ENCODE measurements at regions not wholly inside any gene's neighbourhood (a gene's known extent, or its start where the extent isn't known, plus 50 kb on each side); places are given as distances from the start of the nearest gene placed in this dataset.

GRCh38 chr5:175027390-175027789 lies 303.0 kb downstream of the MSX2 start:
- H3K36me3 ChIP-seq, result no peaks in the 10 kb centered on the region
- no peaks in the 10 kb centered on the region for H3K9me3 ChIP-seq
- no peak overlapping the region for H3K27ac ChIP-seq
- no peak for DNase-seq
- H3K4me1 ChIP-seq (ENCODE audit: insufficient read depth), result no peaks in the 10 kb centered on the region
- intact Hi-C loops (cut with DNase I), result loop anchor here in 1 of 4 donors (10.0 kb wide), 1 partner anchor 933 kb away; no protein-coding TSS in a partner anchor
- H3K4me3 ChIP-seq, result no peak overlapping the region
- no peak for TF ChIP-seq POLR2A (IDR thresholded peaks at IDR 0.05)
- no peak for TF ChIP-seq CTCF (IDR thresholded peaks at IDR 0.05)
- no peak for TF ChIP-seq EP300 (IDR thresholded peaks at IDR 0.05)
- 55 to 73% (median 66%) methylated on average over 3 of the region's 3 CpGs for WGBS, 3 donors
- no peaks in the 10 kb centered on the region for H3K27me3 ChIP-seq

DNA sequence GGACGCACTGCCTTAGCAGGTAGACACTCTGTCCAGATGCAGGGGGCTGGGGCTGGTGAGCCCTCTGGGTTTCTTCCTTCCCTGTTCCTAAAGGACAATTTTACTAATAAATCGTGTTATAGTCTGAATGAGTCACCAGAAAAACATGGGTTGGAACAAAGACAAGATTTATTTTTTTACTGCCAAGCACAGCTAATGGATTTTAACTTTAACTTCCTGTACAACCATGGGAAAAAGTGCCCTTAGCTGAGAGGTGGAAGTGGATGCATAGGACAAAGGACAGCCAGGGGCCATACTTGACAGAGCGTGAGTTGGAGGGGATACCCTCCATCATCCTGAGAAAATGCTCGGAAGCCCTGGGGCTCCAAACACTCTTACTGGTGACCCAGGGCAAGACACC lies 300.7 kb downstream of the MSX2 start:
- Histone ChIP-seq H3K4me1 (ENCODE audit: insufficient read depth) (no peaks in the 10 kb centered on the region), H3K4me3 (no peak overlapping the region), H3K27ac (no peak overlapping the region), H3K36me3 (no peaks in the 10 kb centered on the region), H3K27me3 (no peaks in the 10 kb centered on the region), H3K9me3 (no peaks in the 10 kb centered on the region)
- WGBS, 3 donors, result 51 to 67% (median 63%) methylated on average over 4 of the region's 4 CpGs
- TF ChIP-seq POLR2A (IDR thresholded peaks at IDR 0.05) (no peak), CTCF (IDR thresholded peaks at IDR 0.05) (no peak)
- DNase-seq, result no peak
- intact Hi-C loops (cut with DNase I), result loop anchor here in 1 of 4 donors (10.0 kb wide), 1 partner anchor 930 kb away; no protein-coding TSS in a partner anchor

- DNase-seq, result no peak
- H3K27ac ChIP-seq, result no peak overlapping the region
- WGBS, 3 donors, result 50 to 56% (median 50%) methylated on average over 8 of the region's 8 CpGs
- no peaks in the 10 kb centered on the region for H3K9me3 ChIP-seq
- no peaks in the 10 kb centered on the region for H3K4me1 ChIP-seq (ENCODE audit: insufficient read depth)
- intact Hi-C loops (cut with DNase I), result loop anchor here in 1 of 4 donors (10.0 kb wide), 1 partner anchor 927 kb away; no protein-coding TSS in a partner anchor
- no peaks in the 10 kb centered on the region for H3K27me3 ChIP-seq
- TF ChIP-seq CTCF (IDR thresholded peaks at IDR 0.05) (no peak), POLR2A (IDR thresholded peaks at IDR 0.05) (no peak), EP300 (IDR thresholded peaks at IDR 0.05) (no peak)
- H3K36me3 ChIP-seq, result no peaks in the 10 kb centered on the region
- no peak overlapping the region for H3K4me3 ChIP-seq
Observed at GRCh38 chr5:175021841-175022625, 297.7 kb downstream of the MSX2 start.

- H3K27ac ChIP-seq, result no peak overlapping the region
- intact Hi-C loops (cut with DNase I), result loop anchor here in 1 of 4 donors (10.0 kb wide), 1 partner anchor 927 kb away; no protein-coding TSS in a partner anchor
- H3K4me1 ChIP-seq (ENCODE audit: insufficient read depth), result no peaks in the 10 kb centered on the region
- no peak overlapping the region for H3K4me3 ChIP-seq
- H3K27me3 ChIP-seq, result no peaks in the 10 kb centered on the region
- TF ChIP-seq EP300 (IDR thresholded peaks at IDR 0.05) (no peak), CTCF (IDR thresholded peaks at IDR 0.05) (no peak), POLR2A (IDR thresholded peaks at IDR 0.05) (no peak)
- no peak for DNase-seq
- H3K36me3 ChIP-seq, result no peaks in the 10 kb centered on the region
- no peaks in the 10 kb centered on the region for H3K9me3 ChIP-seq
- WGBS, 3 donors, result 52 to 57% (median 56%) methylated on average over 2 of the region's 2 CpGs
Observed at GRCh38 chr5:175021321-175021720, 296.9 kb downstream of the MSX2 start.

Measured in ovary (tissue), 7 donors.